RWPE1 (cell line): ENCODE measurements at regions not wholly inside any gene's neighbourhood (a gene's known extent, or its start where the extent isn't known, plus 50 kb on each side); places are given as distances from the start of the nearest gene placed in this dataset.

Experiments
- CTCF ChIA-PET: fragments of 350-600 bp; sonication (Branson Sonifier 250); formaldehyde crosslinking; extraction: SDS; loops from one replicate; lab custom pipeline; 2021; lab: Yijun Ruan, JAX
- POLR2A ChIA-PET: fragments of 400-600 bp; formaldehyde crosslinking; extraction: SDS; loops from one replicate; lab custom pipeline; 2020; ENCODE audit warnings: antibody characterized with exemption; ENCODE audit not compliant: low non-redundant PET; lab: Yijun Ruan, JAX
- DNase-seq: peaks from one replicate; pipeline ENCODE4 v3.0.0; 2012; ENCODE audit warnings: low spot score
- H3K27ac ChIP-seq: fragments of 450-650 bp; 2 replicates; pipeline ENCODE4 v1.5.1; 2017
- CTCF ChIP-seq: fragments of 450-650 bp; conservative IDR thresholded peaks from 2 replicates; pipeline ENCODE4 v1.5.1; 2017; ENCODE audit warnings: low read depth, mild to moderate bottlenecking

GRCh38 chr2:214674278-214674677, 135.2 kb downstream of the BARD1 start:
- POLR2A ChIA-PET = no interaction called here
- no peak overlapping the region for H3K27ac ChIP-seq
- CTCF ChIA-PET = no interaction called here
- no peak for DNase-seq
- no peak for TF ChIP-seq CTCF

- no peak for DNase-seq
- no peak overlapping the region for H3K27ac ChIP-seq
- ChIA-PET CTCF (interaction anchor here (0.7 kb wide), 1 partner anchor 83 kb away, joined by 3 read pairs; no protein-coding TSS in a partner anchor), POLR2A (no interaction called here)
- TF ChIP-seq CTCF = no peak
Observed at GRCh38 chr2:214671319-214671885, 138.1 kb downstream of the BARD1 start.

GRCh38 chr2:214652473-214652872, 157.0 kb downstream of the BARD1 start:
- POLR2A ChIA-PET = no interaction called here
- no peak overlapping the region for H3K27ac ChIP-seq
- TF ChIP-seq CTCF = no peak
- CTCF ChIA-PET = no interaction called here
- DNase-seq = no peak

- POLR2A ChIA-PET = no interaction called here
- CTCF ChIA-PET = interaction anchor here (1.7 kb wide), 1 partner anchor 14 kb away, joined by 4 read pairs; no protein-coding TSS in a partner anchor
- no peak overlapping the region for H3K27ac ChIP-seq
- TF ChIP-seq CTCF = no peak
- DNase-seq = no peak
Observed at GRCh38 chr2:214651451-214651850, 158.0 kb downstream of the BARD1 start.

GRCh38 chr2:214649440-214650205, 159.9 kb downstream of the BARD1 start:
- ChIA-PET POLR2A (no interaction called here), CTCF (no interaction called here)
- no peak for DNase-seq
- no peak for TF ChIP-seq CTCF
- no peak overlapping the region for H3K27ac ChIP-seq

- CTCF ChIA-PET = interaction anchor here (0.6 kb wide), 1 partner anchor 87 kb away, joined by 3 read pairs; no protein-coding TSS in a partner anchor
Observed at GRCh38 chr2:214648520-214648919, 161.0 kb downstream of the BARD1 start.

More at GRCh38 chr2:214648520-214648919, 161.0 kb downstream of the BARD1 start:
- no peak for TF ChIP-seq CTCF
- DNase-seq = no peak
- no peak overlapping the region for H3K27ac ChIP-seq
- POLR2A ChIA-PET = no interaction called here
